NCI-H1417 (cell line): ENCODE measurements at regions not wholly inside any gene's neighbourhood (a gene's known extent, or its start where the extent isn't known, plus 50 kb on each side); places are given as distances from the start of the nearest gene placed in this dataset.
A peak's percentile ranks its signal among the peaks of the same experiment; 100 is the strongest.
"Not testable (repeated sequence)": the region's sequence is repeated elsewhere in the genome, so short reads cannot be mapped to it uniquely, and the experiment has no call there.

Experiments
- DNase-seq, 3 experiments: peaks; one replicate each; lab custom pipeline; 2025; lab: John Stamatoyannopoulos, UW

DNA sequence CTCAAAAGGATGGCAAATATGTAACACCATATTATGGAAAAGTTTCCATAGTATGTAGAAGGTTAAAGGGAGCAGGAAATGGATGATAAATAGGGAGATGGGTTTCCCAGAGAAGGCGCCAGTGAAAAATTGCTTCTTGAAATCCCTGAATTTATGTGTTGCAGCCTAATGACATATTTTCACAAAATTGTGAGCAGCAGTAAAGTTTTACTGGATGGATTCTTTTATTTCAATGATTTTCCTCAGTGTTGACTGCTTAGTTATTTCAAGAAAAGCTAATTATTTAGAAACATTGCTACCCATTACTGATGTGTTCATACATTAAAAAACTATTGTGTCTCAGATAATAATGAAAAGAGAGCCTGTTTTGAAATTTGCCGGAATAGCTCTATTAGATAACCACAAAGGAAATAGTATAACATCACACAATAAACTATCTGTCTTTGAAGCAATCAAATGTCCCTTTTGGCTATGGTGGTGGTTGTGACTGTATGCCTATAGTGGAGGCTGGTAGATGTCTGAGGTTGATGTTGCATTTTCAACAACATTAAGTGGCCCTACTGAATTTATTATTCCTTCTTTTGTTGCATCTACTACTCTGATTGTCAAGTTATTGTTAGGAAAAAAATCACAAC lies 169.9 kb upstream of the HAND2 start:
- no peak for DNase-seq

DNA sequence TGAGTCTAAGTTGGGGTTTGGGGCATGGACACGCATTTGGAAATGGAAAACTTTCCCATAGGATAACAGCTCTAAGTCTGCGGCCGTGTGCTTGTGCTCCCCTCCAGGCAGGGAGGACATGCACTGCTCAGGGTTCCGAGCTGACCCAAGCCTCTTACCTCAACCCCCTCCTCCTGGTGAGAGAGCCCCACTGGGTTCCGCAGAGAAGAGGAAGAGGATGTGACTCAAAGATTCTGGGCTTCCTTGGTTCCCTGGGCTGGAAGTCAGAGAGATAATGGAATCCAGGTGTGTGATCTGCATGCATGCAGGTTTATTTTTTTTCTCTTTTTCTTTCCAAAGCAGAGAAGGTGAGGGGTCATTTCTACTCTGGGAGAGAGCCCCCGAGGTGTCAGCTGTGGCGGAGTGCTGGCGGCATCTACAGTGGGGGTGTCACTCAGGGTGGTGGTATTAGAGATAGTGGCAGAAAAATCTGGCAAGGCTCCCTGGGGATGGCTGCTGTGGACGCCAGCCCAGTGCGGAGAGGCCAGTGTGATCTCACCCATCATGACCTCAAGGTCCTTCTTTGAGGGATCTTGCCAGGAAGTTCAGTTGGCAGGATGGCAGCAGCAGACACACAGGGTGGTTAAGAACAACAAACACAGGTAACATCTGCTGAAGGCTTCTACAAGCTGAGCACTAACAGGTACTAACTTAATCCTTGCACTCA lies 168.7 kb upstream of the HAND2 start:
- no peak for DNase-seq

DNA sequence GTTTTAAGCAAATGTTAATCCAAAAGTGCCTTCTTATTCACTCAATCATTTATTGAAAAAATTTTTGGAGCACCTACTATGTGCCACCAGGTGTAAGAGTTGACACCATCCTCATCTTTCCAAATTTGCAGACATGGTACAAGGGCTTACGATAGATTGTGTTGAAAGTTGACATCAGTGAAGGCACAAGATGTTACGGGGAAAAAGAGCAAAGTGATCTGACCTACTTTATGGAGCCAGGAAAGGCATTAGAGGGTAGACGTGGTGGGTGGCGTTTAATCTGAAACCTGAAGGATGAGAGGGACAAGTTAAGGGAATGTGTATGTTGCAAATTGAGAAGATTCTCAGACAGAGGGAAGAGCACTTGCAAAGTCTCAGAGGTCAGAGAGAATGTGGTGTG lies 167.8 kb upstream of the HAND2 start:
- DNase-seq, result no peak

DNA sequence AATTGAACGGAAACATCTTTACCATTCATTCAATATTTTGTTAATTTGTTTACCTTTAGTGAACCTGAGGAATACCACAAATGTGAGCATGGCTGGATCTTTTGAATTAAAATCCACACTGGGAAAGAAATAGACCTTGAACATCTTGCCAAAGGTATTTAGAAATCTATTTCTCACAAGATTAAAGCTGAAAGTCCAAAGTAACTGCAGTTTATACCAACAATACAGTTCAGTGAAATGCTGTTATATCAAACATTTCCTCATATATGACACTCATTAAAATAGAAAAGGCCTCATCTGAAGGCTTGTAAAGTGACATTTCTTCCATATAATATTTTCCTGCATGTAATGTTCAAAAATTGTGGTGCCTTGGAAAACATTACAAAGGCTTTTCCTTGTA lies 166.5 kb upstream of the HAND2 start:
- no peak for DNase-seq

DNA sequence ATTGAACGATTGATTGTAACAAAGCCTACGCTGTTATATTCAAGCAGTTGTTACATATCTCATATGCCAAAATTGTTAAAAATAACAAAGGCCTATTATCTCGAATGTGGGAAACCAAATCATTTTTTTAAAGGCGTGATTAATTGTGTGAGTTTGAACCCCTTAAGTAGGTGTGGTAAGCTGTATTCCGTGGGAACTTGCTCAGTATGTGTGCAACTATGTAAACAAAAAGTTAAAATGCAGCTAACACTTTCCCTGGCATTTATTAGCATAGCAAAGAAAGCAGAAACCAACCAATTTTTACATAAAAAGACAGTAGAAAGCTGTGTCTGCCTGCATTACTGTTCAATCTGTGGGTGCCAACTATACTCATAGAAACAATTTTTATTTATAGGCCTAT lies 166.0 kb upstream of the HAND2 start:
- DNase-seq, result no peak

DNA sequence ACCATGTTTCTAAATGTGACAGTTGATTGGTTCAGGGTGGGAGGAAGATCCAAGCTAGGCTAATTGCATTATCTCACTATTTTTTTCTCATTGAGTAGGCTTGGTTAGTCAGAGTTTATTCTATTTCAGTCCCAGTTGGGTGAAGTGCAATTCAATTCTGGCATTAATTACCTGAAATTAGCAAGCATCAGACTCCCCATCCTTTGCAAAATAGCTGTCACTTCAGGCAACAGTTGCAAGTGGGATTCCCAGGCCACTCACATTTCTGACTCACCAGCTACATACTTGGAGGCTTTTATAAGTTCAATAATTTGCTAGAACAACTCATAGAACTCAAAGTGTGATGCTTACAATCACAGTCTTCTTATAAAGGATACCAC lies 155.8 kb upstream of the HAND2 start:
- DNase-seq, result no peak

DNA sequence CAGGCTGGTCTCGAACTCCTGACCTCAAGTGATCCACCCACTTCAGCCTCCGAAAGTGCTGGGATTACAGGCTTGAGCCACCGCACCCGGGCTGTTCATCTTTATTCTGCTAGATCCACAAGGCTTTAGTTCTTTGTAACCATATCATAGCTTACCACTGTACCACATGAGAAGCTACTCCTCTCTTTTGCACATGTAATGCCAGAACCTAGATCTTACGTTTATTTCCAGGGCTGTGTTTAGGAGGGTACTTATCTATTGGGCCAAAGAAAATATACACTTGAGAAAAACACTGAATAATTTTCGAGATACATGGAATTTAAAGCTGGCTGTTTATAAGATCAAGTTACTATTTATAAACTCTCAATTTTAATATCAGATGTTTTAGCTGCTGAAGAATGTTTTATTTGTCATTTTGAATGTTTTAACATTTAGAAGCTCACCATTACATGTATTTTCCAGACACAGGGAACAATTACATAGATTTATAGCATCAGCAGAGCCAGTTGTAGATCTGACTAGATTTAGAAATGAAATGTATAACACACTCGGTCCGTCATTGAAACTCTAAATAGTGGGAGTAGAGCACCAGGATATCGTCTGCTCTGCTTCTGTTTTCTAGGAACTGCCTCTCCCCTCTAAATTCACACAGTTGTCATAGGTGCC lies 155.3 kb upstream of the HAND2 start:
- no peak for DNase-seq

DNA sequence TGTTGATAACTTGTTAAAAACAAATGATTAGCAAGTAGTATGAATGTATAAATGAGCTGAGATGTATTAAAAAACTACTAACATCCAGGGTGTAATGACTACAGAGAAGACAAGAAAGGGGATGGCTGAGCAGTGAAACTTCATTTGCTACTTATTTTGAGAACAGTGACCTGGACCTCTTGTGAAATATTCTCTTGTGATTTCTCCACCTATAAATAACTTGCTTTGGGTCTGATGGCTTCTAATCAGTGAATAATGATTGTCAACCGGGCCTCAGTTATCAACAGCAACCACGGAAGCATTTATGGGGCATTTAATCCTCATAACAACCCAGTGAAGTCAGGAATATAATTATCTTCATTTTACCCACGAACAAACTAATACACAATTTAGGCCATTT lies 154.2 kb upstream of the HAND2 start:
- DNase-seq, result no peak

DNA sequence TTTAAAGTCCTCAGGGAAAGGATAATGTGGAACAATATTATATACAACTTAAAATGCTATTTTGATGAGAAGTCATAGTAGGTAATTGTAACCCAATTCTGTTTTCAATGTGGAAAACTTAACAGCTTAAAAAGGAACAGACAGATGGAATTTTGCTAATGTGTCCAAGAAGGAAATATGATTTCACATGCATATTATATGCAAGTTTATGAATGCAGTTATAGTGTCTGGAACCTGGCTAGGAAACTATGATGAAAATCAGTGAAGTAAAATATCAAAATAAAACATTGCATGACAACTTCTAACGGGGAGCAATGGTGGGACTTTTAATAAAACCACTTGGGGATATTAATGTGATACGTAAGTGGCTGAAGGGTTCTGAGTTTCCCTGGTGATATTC lies 152.6 kb upstream of the HAND2 start:
- DNase-seq, result no peak

DNA sequence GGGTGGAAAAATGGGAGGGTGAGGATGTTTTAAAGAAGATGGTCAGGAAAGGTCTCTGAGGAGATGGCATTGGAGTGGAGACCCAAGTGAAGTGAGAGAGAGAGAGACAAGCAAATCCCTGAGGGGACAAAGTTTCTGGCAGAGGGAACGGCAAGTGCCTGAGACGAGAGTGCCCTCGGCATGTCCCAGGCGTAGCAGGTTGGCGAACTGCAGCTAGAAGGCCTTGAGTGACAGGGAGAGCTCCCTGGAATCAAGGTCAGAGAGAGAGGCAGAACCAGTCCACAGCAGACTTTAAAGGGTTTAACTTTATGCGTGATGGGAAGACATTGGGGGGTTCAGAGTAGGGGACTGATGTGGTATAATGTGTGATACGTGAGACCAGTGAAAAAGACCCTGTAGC lies 150.2 kb upstream of the HAND2 start:
- no peak for DNase-seq

DNA sequence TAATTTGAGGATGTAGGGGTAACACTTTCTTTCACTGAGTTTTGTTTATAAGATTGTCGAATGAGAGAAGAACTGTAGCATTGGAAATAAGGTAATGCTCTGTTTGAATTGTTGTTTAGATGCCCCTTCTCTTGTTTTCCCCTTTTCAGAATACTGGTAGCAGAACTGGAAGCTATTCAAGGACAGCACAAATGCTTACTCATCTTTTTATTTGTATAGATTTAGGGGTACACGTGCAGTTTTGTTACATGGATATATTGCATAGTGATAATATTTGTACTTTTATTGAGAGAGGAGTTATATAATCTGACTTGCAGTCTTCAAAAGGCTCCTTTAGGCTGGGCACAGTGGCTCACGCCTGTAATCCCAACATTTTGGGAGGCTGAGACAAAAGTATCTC lies 145.4 kb upstream of the HAND2 start:
- no peak for DNase-seq

DNA sequence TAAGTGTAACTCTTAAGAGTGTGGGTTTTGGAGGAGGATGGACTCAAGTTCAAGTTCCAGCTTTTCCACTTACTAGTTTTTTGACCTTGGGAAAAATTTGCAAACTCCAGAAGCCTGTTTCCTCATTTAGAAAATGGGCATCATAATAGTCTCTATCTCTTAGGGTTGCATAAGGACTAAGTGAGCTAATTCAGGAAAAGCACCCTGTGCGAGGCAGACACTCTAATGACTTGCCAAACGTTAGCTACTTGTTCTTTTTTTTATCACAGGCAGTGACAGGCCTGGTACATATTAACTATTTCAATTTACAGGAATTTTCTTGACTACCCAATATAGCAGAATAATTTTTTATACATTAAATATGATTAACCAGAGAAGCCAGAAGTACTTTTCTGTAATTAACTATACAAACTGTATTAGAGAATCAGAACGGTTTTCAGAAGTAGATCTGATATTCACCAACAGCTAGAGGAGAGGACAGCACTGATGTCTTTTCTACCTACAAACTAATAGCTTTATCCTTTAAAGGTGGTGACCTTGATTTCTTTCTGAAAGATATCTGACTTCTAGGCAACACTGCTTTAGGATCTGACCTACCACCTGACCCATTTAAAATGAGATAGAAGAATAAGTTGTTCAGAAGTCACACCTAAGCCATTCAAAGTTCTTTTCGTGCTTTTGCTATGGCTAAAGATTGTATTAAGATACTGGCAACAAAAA lies 139.6 kb upstream of the HAND2 start:
- no peak for DNase-seq

DNA sequence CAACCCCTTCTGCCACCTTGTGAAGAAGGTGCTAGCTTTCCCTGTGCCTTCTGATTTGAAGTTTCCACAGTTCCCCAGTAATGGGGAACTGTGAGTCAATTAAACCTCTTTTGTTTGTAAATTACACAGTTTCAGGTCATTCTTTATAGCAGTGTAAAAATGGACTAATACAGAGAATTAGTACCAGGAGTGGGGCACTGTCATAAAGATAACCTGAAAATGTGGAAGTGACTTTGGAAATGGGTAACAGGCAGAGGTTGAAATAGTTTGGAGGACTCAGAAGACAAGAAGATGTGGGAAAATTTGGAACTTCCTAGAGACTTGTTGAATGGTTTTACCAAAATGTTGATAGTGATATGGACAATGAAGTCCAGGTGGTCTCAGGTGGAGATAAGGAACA lies 131.0 kb upstream of the HAND2 start:
- DNase-seq, result no peak

DNA sequence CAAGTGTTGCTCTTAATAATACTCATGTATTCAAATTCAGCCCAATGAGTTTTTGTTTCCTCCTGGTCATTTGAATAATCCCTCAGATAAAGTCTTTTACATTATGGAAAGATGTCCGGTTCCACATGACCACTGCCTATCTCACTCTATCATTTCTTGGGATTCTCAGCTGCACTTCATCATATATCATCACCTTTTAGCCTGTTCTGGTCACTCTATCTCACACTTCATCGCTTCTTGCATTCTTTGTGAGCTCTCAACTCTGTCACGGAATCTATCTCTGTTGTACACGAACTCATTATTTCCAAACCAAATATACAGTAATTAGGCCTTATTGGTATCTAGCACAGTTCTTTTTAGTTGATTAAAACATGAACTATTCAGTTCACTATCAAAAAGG lies 126.9 kb upstream of the HAND2 start:
- DNase-seq, result no peak

DNA sequence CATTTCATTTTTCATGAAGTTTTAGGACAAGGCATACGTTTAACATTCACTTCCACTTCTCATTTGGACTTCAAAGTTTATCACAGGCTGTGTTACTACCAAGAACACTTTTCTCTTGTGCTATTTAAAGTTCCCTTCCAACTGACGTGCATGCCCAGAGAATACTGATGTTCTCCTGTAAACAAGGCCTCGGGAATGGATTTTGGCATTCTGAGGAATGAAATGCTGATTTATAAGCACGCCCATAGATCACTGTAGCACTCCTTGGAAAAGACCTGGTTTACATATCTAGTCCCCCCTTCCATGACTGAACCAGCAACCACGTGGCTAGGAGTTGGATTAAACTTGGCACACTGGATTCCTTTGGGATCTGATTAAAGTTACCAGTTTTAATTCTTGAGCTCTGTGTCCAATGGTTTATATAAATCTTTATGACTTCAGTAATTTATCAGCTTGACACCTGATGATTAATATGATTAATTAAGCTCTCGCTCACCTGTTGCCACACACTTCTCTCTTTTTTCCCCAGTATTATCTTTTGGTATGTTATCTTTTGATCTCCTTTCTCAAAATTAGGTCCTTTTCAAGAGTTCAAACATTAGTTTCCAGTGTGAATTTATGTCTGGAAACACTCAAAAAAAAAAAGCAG lies 122.4 kb upstream of the HAND2 start:
- peak in 1 of 3 experiments; percentile 65 for DNase-seq

DNA sequence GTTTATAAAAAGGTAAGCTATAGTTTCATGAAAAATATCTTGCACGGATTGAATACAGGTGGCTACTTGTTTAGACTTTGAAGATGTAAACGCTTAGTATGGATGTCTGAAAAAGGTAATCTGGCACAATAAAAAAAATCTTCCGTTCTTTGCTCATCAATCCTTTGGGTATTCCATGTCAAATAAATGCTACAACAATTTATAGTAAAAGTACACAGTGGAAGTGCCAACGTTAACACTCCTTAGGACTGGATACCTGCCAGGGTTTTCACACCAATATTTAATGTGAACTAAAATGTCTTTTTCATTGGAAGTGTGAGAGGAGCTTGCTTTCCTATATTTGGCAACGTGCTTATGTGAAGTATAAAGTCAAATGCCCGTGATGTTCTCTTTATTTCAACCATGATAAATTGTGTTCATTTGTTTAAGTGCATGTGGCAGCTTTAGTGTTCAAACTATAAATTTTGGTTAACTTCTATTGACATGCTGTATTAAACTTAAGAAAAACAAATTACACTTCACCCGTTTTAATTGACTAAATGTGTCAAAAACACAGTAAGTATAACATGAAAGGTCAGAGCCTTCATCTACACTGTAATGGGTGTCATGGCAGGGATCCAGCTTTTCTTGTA lies 121.7 kb upstream of the HAND2 start:
- DNase-seq, result peak in 2 of 3 experiments; percentile 15 to 65

DNA sequence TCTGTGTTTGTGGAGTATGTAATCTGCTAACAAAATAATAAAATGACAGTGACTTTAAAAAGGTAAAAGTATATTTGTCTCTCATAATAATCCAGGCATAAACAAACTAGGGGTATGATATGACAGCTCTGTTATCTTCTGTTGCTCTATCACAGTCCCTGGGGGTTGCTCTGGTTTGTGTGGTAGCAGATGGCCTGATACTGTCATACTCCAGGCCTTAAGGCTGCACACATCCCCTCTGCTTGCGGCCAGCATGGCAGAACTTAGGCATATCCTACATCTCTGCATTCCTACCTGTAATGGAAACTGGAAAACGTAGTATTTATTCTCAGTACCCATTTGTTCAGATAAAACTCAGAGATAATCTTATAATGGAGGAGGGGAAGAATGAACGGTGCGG lies 117.9 kb upstream of the HAND2 start:
- no peak for DNase-seq

DNA sequence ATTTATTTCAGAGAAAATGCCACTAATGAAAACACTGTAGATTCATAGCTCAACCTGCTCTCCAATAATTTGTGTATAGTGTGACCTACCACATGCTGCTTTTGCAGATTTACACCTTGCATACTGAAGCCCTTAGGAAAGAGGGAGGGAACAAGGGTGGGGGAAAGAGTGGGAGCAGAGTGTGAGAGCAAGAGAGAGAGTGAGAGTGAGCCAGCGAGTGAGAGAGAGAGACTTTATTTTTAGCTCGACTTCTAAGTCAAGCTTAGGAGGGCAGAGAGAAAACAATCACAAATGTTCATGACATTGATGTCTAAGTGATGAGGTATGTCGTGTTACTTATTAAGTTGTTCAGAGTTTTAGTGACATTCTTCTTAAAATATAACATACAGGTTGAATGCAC lies 112.5 kb upstream of the HAND2 start:
- peak in 2 of 3 experiments; percentile 49 to 88 for DNase-seq

DNA sequence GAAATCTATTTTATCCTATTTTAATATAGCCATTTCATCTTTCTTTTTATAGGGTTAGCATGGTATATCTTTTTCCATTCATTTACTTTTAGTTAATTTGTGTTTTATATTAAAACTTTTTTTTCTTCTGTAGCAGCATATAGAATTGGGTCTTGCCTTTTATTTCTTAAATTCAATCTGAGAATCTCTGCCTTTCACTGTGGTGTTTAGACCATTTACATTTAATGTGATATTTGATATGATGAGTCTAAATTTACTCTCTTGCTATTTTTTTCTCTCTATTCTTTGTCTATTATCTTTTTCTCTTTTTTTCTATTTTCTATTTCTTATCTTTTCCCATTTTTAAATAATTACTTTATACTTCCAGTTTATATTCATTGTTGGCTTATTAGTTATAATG lies 105.4 kb upstream of the HAND2 start:
- no peak for DNase-seq

DNA sequence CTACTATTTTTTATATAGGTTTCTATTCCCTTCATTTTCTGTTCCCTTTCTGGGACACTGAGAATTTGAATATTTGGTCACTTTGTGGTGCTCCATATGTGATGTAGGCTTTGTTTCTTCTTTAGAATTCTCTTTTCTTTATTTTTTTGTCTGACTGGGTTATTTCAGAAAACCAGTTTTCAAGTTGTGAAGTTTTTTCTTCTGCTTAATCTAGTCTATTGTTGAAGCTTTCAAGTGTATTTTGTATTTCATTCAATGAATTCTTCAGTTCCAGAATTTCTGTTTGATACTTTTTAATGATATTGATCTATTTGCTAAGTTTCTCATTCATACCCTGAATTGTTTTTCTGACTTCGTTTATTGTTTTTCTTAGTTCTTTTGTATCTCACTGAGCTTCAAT lies 96.2 kb upstream of the HAND2 start:
- DNase-seq, result peak in 1 of 3 experiments; percentile 15

DNA sequence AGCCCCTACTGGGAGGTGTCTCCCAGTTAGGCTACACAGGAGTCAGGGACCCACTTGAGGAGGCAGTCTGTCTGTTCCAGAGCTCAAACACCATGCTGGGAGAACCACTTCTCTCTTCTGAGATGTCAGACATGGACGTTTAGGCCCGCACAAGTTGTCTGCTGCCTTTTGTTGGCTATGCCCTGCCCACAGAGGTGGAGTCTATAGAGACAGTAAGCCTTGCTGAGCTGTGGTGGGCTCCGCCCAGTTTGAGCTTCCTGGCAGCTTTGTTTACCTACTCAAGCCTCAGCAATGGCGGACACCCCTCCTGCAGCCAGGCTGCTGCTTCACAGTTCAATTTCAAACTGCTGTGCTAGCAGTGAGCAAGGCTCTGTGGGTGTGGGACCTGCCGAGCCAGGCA lies 88.6 kb upstream of the HAND2 start:
- DNase-seq, result not testable (repeated sequence)

DNA sequence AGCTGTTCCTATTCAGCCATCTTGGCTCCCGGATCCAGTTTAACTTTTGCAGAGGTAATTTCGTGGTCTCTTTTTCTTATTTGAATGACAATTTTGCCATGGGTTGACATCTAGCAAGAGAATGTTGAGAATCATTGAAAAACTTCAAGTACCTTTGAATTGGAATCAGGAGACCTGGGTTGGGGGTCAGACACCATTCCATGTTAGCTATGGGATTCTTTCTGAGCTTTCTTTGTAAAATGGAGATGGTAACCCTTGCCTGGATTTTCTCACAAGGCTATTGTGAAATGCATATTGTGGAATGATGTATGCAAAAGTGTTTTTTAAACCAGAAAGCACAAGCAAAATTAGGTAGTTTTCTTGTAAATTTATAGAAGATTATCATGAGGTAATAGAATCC lies 79.1 kb upstream of the HAND2 start:
- no peak for DNase-seq
